Mucosa of rectum (tissue), 2 donors: ENCODE measurements at regions not wholly inside any gene's neighbourhood (a gene's known extent, or its start where the extent isn't known, plus 50 kb on each side); places are given as distances from the start of the nearest gene placed in this dataset.

ENCODE experiments used
- H3K27ac ChIP-seq, 2 donors: one replicate each; pipeline ENCODE4 v1.7.0; 2013; ENCODE audit warnings: inconsistent platforms in 2 of 2, low read depth in 2 of 2, low read length in 2 of 2
- H3K27me3 ChIP-seq, 2 donors: one replicate each; pipeline ENCODE4 v1.7.0; 2013; ENCODE audit warnings: low read length in 2 of 2; ENCODE audit not compliant: control insufficient read depth in 2 of 2, insufficient read depth in 2 of 2
- H3K36me3 ChIP-seq, 2 donors: one replicate each; pipeline ENCODE4 v1.7.0; 2013; ENCODE audit warnings: low read length in 2 of 2; ENCODE audit not compliant: control insufficient read depth in 2 of 2, insufficient read depth in 2 of 2
- H3K4me1 ChIP-seq, 2 donors: one replicate each; pipeline ENCODE4 v1.7.0; 2013; ENCODE audit warnings: low read length in 2 of 2, mild to moderate bottlenecking in 1 of 2; ENCODE audit not compliant: control insufficient read depth in 2 of 2, insufficient read depth in 2 of 2
- H3K4me3 ChIP-seq, 2 donors: one replicate each; pipeline ENCODE4 v1.7.0; 2013; ENCODE audit warnings: low read length in 2 of 2
- H3K9ac ChIP-seq, 2 donors: one replicate each; pipeline ENCODE4 v1.7.0; 2013; ENCODE audit warnings: low read length in 2 of 2, low read depth in 1 of 2, mild to moderate bottlenecking in 1 of 2
- H3K9me3 ChIP-seq, 2 donors: one replicate each; pipeline ENCODE4 v1.7.0; 2013; ENCODE audit warnings: low read length in 2 of 2; ENCODE audit not compliant: control insufficient read depth in 2 of 2
- donor health status: healthy.
- donor health status: Normal muscosa, but diverticular disease.

DNA sequence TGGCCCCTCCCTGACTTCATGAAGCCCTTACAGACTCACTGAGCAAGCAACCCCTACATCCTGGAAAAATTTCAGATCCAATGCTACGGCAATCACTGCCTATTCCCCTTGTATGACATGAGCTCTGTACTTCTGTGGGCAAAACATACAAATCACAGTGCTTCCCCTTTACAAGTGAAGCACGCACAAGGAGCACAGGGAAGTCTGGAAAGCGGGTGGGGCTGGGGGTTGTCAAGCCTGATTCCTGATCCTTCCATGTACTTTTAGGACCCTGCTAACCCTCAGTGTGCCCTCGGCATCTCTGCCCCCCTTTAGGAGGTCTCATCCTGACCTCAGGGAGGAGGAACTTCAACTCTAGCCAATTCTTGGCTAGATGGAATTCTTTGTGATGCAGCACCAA lies 405.7 kb upstream of the POU3F1 start:
- no peak overlapping the region for H3K27ac ChIP-seq
- no peak overlapping the region for H3K9ac ChIP-seq
- no peaks in the 10 kb centered on the region for H3K36me3 ChIP-seq
- no peaks in the 10 kb centered on the region for H3K4me1 ChIP-seq
- no peak overlapping the region for H3K4me3 ChIP-seq
- H3K9me3 ChIP-seq = no peaks in the 10 kb centered on the region
- no peaks in the 10 kb centered on the region for H3K27me3 ChIP-seq

DNA sequence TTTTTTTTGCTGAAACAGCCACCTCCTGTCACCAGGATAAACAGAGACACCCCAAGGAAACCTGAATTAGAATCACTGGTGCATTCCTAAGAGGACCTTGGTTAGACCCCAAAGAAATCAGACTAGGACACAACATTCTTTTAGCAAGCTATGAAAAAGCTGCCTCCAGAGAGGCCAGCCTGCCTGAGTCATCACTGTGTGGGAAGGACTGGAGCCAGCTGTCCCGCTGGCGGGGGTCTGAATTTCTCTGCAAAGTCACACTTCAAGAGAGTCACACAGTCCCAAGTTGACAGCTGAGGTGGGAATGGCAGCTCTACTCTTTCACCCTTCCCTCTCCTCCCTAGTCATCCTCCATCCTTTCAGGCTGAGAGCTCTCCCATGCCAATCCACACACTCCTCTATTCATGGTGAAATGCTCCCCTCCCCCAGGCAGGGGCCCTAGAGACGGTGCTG lies 405.0 kb upstream of the POU3F1 start:
- Histone ChIP-seq H3K9ac (no peak overlapping the region), H3K4me3 (no peak overlapping the region), H3K27me3 (peaks cover 0 to 2% of the 10 kb centered on the region in 2 donors), H3K4me1 (no peaks in the 10 kb centered on the region), H3K27ac (no peak overlapping the region), H3K36me3 (no peaks in the 10 kb centered on the region), H3K9me3 (no peaks in the 10 kb centered on the region)

DNA sequence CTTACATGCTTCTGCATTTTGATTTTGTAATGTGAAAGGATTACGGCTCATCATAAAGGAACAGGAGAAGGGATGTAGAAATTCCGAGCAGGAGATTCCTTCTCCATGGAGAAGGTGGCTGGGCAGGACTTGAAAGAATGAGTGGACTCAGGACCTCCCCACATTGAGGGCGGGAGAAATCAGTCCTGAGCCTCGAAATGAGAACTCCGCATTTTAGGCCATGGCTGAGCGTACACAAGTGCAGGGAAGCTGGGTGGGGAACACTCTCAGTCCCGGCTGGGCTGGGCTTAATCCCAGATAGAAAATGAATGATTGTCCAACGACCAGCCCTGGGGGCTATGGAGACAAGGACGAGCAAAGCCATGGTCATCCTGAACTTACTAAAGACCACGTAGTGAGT lies 402.3 kb upstream of the POU3F1 start:
- peaks cover 0 to 4% of the 10 kb centered on the region in 2 donors for H3K27me3 ChIP-seq
- H3K9me3 ChIP-seq = no peaks in the 10 kb centered on the region

DNA sequence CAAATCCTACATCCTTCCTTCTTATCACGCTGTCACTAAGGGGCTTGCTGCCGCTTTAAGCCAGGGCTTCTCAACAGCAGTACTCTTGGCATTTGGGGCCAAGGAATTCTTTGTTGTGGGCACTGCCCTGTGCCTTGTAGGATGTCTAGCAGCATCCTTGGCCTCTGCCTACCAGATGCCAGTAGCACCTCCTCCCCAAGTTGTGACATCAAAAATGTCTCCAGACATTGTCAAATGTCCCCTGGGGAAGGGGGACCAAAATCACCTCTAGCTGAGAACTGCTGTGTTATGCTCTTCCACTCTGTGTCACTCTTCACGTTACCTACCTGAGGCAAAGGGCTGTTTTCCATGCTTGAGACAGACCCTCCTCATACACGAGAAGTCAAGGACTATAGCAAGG lies 400.3 kb upstream of the POU3F1 start:
- Histone ChIP-seq H3K27ac (no peak overlapping the region), H3K9me3 (no peaks in the 10 kb centered on the region), H3K4me1 (no peaks in the 10 kb centered on the region), H3K9ac (no peak overlapping the region), H3K27me3 (peaks cover 0 to 4% of the 10 kb centered on the region in 2 donors), H3K36me3 (no peaks in the 10 kb centered on the region), H3K4me3 (no peak overlapping the region)

More for the DNA sequence above, 402.3 kb upstream of the POU3F1 start:
- Histone ChIP-seq H3K9ac (no peak overlapping the region), H3K4me3 (no peak overlapping the region), H3K36me3 (no peaks in the 10 kb centered on the region), H3K4me1 (no peaks in the 10 kb centered on the region), H3K27ac (no peak overlapping the region)

DNA sequence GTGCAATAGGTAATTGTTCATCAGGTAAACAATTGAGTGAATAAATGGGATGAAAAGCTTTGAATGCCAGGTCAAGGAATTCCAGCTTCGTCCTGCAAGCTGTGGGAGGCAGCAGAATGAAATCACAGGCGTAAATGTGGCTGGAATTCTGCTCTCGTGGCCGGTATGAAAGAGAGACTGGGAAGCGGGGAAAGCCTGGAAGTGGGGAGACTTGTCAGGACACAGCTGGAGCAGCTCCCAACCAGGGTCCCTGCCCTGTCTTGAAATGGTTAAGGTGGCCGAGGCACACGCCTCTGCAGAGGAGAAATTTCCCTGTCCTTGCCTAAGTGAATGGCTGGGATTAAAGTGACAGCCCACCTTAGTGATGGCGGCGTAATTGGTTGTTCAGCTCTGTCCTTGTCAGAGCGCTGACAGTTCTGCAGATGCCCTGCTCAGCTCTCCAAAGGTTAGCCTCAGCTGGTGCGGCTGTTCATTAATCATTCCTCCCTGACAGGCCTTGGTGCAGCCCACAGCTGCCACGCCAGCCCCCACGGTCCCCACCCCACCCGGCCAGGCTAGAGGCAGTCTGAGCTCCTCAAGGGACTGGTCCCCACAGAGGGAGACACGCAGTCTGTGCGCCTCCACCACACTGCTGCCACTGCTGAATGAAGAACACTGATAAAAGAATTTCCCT lies 398.3 kb upstream of the POU3F1 start:
- Histone ChIP-seq H3K4me3 (no peak overlapping the region), H3K9ac (no peak overlapping the region), H3K27me3 (peaks cover 0 to 4% of the 10 kb centered on the region in 2 donors), H3K27ac (no peak overlapping the region), H3K4me1 (no peaks in the 10 kb centered on the region), H3K9me3 (no peaks in the 10 kb centered on the region), H3K36me3 (no peaks in the 10 kb centered on the region)

DNA sequence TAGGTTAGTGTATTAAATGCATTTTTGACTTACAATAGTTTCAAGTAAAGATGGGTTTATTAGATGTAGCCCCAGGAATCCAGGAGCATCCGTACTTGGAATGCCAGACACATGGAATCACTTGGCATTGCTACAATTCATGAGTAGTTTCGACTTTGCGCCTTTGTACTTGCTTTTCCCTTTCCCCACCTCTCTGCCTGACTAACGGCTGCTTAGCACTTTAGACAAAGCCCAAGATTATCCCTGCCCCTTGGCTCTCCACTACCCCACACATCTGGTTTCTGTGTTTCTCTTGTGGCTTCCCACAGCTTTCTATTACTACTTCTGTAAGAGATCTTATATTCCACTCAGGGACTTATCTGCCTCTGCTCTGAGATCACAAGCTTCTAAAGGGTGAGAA lies 397.7 kb upstream of the POU3F1 start:
- Histone ChIP-seq H3K9ac (no peak overlapping the region), H3K4me1 (no peaks in the 10 kb centered on the region), H3K27ac (no peak overlapping the region), H3K4me3 (no peak overlapping the region), H3K27me3 (peaks cover 0 to 4% of the 10 kb centered on the region in 2 donors), H3K9me3 (no peaks in the 10 kb centered on the region), H3K36me3 (no peaks in the 10 kb centered on the region)

DNA sequence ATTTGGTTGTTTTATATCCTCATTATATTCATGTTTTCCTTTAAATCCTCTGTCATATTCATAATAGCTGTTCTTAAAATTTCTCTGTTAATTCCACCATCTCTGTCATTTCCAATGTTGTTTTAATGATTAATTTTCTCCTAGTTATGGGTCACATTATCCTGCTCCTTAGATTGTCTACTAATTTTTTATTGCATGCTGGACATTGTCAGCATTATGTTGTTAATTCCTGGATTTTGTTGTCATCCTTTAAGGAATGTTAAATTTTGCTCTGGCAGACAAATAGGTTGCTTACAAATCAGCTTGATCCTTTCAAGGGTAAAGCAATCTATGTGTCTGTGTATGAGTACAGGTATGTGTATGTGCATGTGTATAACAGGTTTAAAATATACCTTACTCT lies 393.8 kb upstream of the POU3F1 start:
- Histone ChIP-seq H3K36me3 (no peaks in the 10 kb centered on the region), H3K4me3 (no peak overlapping the region), H3K27me3 (peaks cover 0 to 3% of the 10 kb centered on the region in 2 donors), H3K9ac (no peak overlapping the region), H3K4me1 (no peaks in the 10 kb centered on the region), H3K27ac (no peak overlapping the region), H3K9me3 (no peaks in the 10 kb centered on the region)

DNA sequence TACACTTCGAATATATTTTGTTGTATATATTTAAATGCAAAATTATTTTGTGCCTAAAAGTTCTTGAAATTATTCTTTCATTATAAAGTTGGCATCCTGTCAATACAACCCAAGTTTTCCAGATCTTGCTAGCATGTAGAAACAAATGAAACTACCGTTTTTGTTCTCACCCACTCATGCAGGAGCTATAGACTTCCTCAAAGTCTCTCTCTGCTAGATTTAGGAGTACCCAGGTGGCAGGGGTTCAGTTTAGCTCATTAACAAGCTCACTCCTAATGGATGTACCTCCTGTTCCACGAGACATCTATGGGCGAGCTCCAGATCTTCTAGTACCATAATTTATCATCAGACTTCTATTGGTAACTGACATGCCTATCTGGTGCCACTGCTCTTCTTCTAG lies 390.2 kb upstream of the POU3F1 start:
- H3K4me1 ChIP-seq = no peaks in the 10 kb centered on the region
- H3K9ac ChIP-seq = no peak overlapping the region
- no peaks in the 10 kb centered on the region for H3K9me3 ChIP-seq
- peaks cover 0 to 2% of the 10 kb centered on the region in 2 donors for H3K27me3 ChIP-seq
- no peak overlapping the region for H3K4me3 ChIP-seq
- no peak overlapping the region for H3K27ac ChIP-seq
- no peaks in the 10 kb centered on the region for H3K36me3 ChIP-seq

DNA sequence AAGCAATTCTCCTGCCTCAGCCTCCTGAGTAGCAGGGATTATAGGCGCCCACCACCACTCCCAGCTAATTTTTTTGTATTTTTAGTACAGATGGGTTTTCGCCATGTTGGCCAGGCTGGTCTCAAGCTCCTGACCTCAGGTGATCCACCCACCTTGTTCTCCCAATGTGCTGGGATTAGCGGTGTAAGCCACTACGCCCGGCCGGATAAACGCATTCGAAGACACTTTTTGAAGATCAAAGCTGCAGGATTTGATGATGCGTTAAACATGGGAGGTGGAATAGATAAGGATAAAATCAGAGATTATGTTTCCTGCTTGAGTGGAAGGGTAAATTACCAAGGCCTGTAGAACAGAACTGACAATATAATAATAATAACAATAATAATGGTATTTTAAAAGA lies 389.4 kb upstream of the POU3F1 start:
- Histone ChIP-seq H3K27ac (no peak overlapping the region), H3K4me3 (no peak overlapping the region), H3K27me3 (peaks cover 0 to 2% of the 10 kb centered on the region in 2 donors), H3K9ac (no peak overlapping the region), H3K9me3 (no peaks in the 10 kb centered on the region), H3K4me1 (no peaks in the 10 kb centered on the region), H3K36me3 (no peaks in the 10 kb centered on the region)

DNA sequence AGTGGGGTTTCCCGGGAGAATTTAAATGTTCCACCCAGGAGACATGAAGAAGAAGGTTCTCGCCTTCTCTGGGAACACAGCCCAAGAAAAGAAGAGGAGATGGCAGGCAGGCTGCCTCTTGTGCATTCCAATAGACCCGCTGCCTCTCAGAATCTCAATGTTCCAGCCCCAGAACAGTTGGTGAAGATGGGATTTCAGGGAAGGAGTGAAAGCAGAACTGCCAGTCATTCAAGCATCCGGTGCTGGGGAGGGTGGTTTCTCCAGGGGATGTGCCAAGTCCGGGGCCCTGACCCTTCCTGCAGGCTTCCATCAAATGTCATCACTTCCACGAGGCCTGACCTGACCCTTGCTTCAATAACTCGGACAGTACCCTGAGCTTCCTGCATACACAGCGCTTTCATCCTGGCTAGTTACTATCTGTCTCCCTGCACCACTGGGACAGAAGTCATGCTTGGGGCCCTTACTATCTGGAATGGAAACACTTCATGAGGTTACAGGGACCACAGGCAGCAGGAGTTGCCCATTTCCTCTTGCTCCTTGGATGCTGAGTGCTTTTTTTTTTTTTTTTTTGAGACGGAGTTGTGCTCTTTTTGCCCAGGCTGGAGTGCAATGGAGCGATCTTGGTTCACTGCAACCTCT lies 386.6 kb upstream of the POU3F1 start:
- Histone ChIP-seq H3K36me3 (no peaks in the 10 kb centered on the region), H3K4me3 (no peak overlapping the region), H3K9ac (no peak overlapping the region), H3K27me3 (peaks cover 0 to 2% of the 10 kb centered on the region in 2 donors), H3K27ac (no peak overlapping the region), H3K9me3 (no peaks in the 10 kb centered on the region), H3K4me1 (no peaks in the 10 kb centered on the region)
